SK-N-SH (cell line): ENCODE measurements at regions not wholly inside any gene's neighbourhood (a gene's known extent, or its start where the extent isn't known, plus 50 kb on each side); places are given as distances from the start of the nearest gene placed in this dataset.

ENCODE experiments used
- CTCF ChIA-PET: fragments of 300-600, 350-600 bp; formaldehyde crosslinking; extraction: SDS; loops from one replicate; lab custom pipeline; 2021; lab: Yijun Ruan, JAX
- POLR2A ChIA-PET: fragments of 350-600 bp; sonication (Branson Sonifier 250); formaldehyde crosslinking; extraction: SDS; loops from one replicate; lab custom pipeline; 2020; ENCODE audit warnings: antibody characterized with exemption, inconsistent platforms; lab: Yijun Ruan, JAX
- DNase-seq: peaks from one replicate; pipeline ENCODE4 v3.0.0; 2012
- H2AFZ ChIP-seq: fragments of 200-600 bp; sonication (generic); 2 replicates; pipeline ENCODE4 v1.8.1; 2016; ENCODE audit warnings: antibody characterized with exemption, mild to moderate bottlenecking, low read depth
- H3F3A ChIP-seq: fragments of 200-600 bp; sonication (generic); replicated peaks from 2 replicates; pipeline ENCODE3; 2016; ENCODE audit warnings: antibody characterized with exemption, mild to moderate bottlenecking; ENCODE audit not compliant: insufficient read depth
- H3K27ac ChIP-seq, 2 experiments: fragments of 200-500 bp in 1 of 2; fragments of 200-600 bp in 1 of 2; sonication (Bioruptor generic) in 1 of 2; sonication (generic), shearing (Covaris generic) in 1 of 2; 2 replicates each; pipeline versions ENCODE4 v1.5.1 to v1.6.1; 2014 to 2016; ENCODE audit warnings: low read depth in 2 of 2, inconsistent platforms in 1 of 2, low read length in 1 of 2, mild to moderate bottlenecking in 1 of 2, mixed read lengths in 1 of 2
- H3K27me3 ChIP-seq: fragments of 200-600 bp; sonication (generic), shearing (Covaris generic); 2 replicates; pipeline ENCODE4 v1.6.1; 2016; ENCODE audit warnings: mixed run types; ENCODE audit not compliant: insufficient read depth
- H3K36me3 ChIP-seq, 2 experiments: fragments of 200-500 bp in 1 of 2; fragments of 200-600 bp in 1 of 2; sonication (Bioruptor generic) in 1 of 2; sonication (generic) in 1 of 2; replicated peaks in 1 of 2; 2 replicates each; pipeline versions ENCODE3 to v1.5.1; 2014 to 2016; ENCODE audit warnings: low read length in 1 of 2, mild to moderate bottlenecking in 1 of 2; ENCODE audit not compliant: insufficient read depth in 2 of 2, control insufficient read depth in 1 of 2
- H3K4me1 ChIP-seq, 2 experiments: fragments of 200-500 bp in 1 of 2; fragments of 200-600 bp in 1 of 2; sonication (Bioruptor generic) in 1 of 2; sonication (generic), shearing (Covaris generic) in 1 of 2; 2 replicates each; pipeline versions ENCODE4 v1.5.1 to v1.6.1; 2014 to 2016; ENCODE audit warnings: low read depth in 1 of 2, low read length in 1 of 2, mixed run types in 1 of 2; ENCODE audit not compliant: insufficient read depth in 2 of 2, control insufficient read depth in 1 of 2
- H3K4me2 ChIP-seq: fragments of 200-600 bp; sonication (generic), shearing (Covaris generic); 2 replicates; pipeline ENCODE4 v1.6.1; 2017; ENCODE audit warnings: mixed run types
- H3K4me3 ChIP-seq, 2 experiments: fragments of 200-500 bp in 1 of 2; fragments of 200-600 bp in 1 of 2; sonication (Bioruptor generic) in 1 of 2; sonication (generic), shearing (Covaris generic) in 1 of 2; 2 replicates each; pipeline versions ENCODE4 v1.5.1 to v1.8.1; 2014 to 2016; ENCODE audit warnings: low read depth in 2 of 2, inconsistent platforms in 1 of 2, low read length in 1 of 2, mild to moderate bottlenecking in 1 of 2, mixed read lengths in 1 of 2, moderate library complexity in 1 of 2
- H3K79me2 ChIP-seq: fragments of 200-600 bp; sonication (generic); 2 replicates; pipeline ENCODE4 v1.8.1; 2017; ENCODE audit warnings: mild to moderate bottlenecking; ENCODE audit not compliant: insufficient read depth
- H3K9ac ChIP-seq: fragments of 200-600 bp; sonication (generic); 2 replicates; pipeline ENCODE4 v1.6.1; 2017; ENCODE audit warnings: mixed run types
- H3K9me2 ChIP-seq: fragments of 200-600 bp; sonication (generic); 2 replicates; pipeline ENCODE4 v1.6.1; 2017; ENCODE audit warnings: mixed run types
- H3K9me3 ChIP-seq: fragments of 200-600 bp; sonication (generic); 2 replicates; pipeline ENCODE4 v1.6.1; 2017; ENCODE audit warnings: mixed run types, mild to moderate bottlenecking, moderate library complexity
- H4K20me1 ChIP-seq: fragments of 200-600 bp; sonication (generic); 2 replicates; pipeline ENCODE4 v1.6.1; 2017; ENCODE audit warnings: mild to moderate bottlenecking, mixed run types; ENCODE audit not compliant: insufficient read depth
- CTCF ChIP-seq: fragments of 200-600 bp; sonication (generic); IDR thresholded peaks from 2 replicates; pipeline ENCODE4 v1.6.1; 2017; ENCODE audit warnings: antibody characterized with exemption, mild to moderate bottlenecking, moderate library complexity
- ELF1 ChIP-seq: IDR thresholded peaks from 2 replicates; pipeline ENCODE4 v1.4.0; 2012
- EP300 ChIP-seq, 2 experiments: IDR thresholded peaks; 2 replicates each; pipeline versions ENCODE4 v1.4.0 to v1.6.1; 2012; ENCODE audit warnings: borderline replicate concordance in 1 of 2, low read depth in 1 of 2, low read length in 1 of 2
- FOSL2 ChIP-seq: IDR thresholded peaks from 2 replicates; pipeline ENCODE4 v1.4.0; 2012; ENCODE audit warnings: low read depth, mild to moderate bottlenecking, moderate library complexity, borderline replicate concordance
- FOXJ3 ChIP-seq: sonication (generic); formaldehyde crosslinking; IDR thresholded peaks from 2 replicates; pipeline ENCODE4 v1.5.1; 2020; ENCODE audit warnings: mild to moderate bottlenecking, missing genetic modification reagents
- GABPA ChIP-seq: IDR thresholded peaks from 2 replicates; pipeline ENCODE4 v1.4.0; 2012; ENCODE audit warnings: low read depth, mild to moderate bottlenecking
- IRF3 ChIP-seq: fragments of 150-350 bp; IDR thresholded peaks from 2 replicates; pipeline ENCODE4 v1.6.1; 2016; ENCODE audit warnings: mild to moderate bottlenecking, low read depth, low read length
- MAX ChIP-seq: IDR thresholded peaks from 2 replicates; pipeline ENCODE4 v1.4.0; 2012; ENCODE audit warnings: low read depth
- MEF2A ChIP-seq: IDR thresholded peaks from 2 replicates; pipeline ENCODE4 v1.4.0; 2012; ENCODE audit warnings: low read depth, borderline replicate concordance
- MXI1 ChIP-seq: IDR thresholded peaks from 2 replicates; pipeline ENCODE4 v1.6.1; 2012; ENCODE audit warnings: mild to moderate bottlenecking, low read depth, low read length, improper control_type of control experiment
- NFIC ChIP-seq: IDR thresholded peaks from 2 replicates; pipeline ENCODE4 v1.4.0; 2012; ENCODE audit warnings: borderline replicate concordance
- NRF1 ChIP-seq: IDR thresholded peaks from 2 replicates; pipeline ENCODE4 v1.6.1; 2012; ENCODE audit warnings: low read depth, mild to moderate bottlenecking, low read length
- PBX3 ChIP-seq: IDR thresholded peaks from 2 replicates; pipeline ENCODE4; 2012
- RCOR1 ChIP-seq: fragments of 150-350 bp; IDR thresholded peaks from 2 replicates; pipeline ENCODE4 v1.6.1; 2017; ENCODE audit warnings: antibody characterized with exemption, low read length
- RFX5 ChIP-seq: IDR thresholded peaks from 2 replicates; pipeline ENCODE4 v1.6.1; 2012; ENCODE audit warnings: mild to moderate bottlenecking, improper control_type of control experiment, low read length
- TAF1 ChIP-seq: IDR thresholded peaks from 2 replicates; pipeline ENCODE4 v1.6.1; 2012; ENCODE audit warnings: low read depth, mild to moderate bottlenecking, low read length, moderate library complexity, borderline replicate concordance
- TCF12 ChIP-seq: IDR thresholded peaks from 2 replicates; pipeline ENCODE4 v1.4.0; 2012
- USF1 ChIP-seq: IDR thresholded peaks from 2 replicates; pipeline ENCODE4 v1.4.0; 2012; ENCODE audit warnings: low read depth, borderline replicate concordance
- USF2 ChIP-seq: fragments of 150-350 bp; IDR thresholded peaks from 2 replicates; pipeline ENCODE4 v1.6.1; 2017; ENCODE audit warnings: antibody characterized with exemption, low read length, low read depth, borderline replicate concordance
- YY1 ChIP-seq: IDR thresholded peaks from 2 replicates; pipeline ENCODE4 v1.4.0; 2012; ENCODE audit warnings: low read depth, mild to moderate bottlenecking
- WGBS: methylation state at CpG from one replicate; pipeline ENCODE4 v1.1.6; 2017; ENCODE audit warnings: low lambda C conversion rate; 5-methylcytosine and 5-hydroxymethylcytosine counted together

GRCh38 chr13:43990021-43990420 lies 110.3 kb downstream of the LACC1 start:
- H3F3A ChIP-seq, result no peaks in the 10 kb centered on the region
- H3K27me3 ChIP-seq, result no peaks in the 10 kb centered on the region; the same call in 1 of the 2 replicates
- H3K4me1 ChIP-seq, result no peaks in the 10 kb centered on the region; a peak in 1 of 4 replicates
- H3K9ac ChIP-seq, result no peak overlapping the region
- H3K4me3 ChIP-seq, result no peak overlapping the region
- H3K9me2 ChIP-seq, result no peaks in the 10 kb centered on the region
- CTCF ChIA-PET, result interaction anchor here (1.0 kb wide), 1 partner anchor 39 kb away, joined by 3 read pairs; no protein-coding TSS in a partner anchor
- H3K36me3 ChIP-seq, result no peaks in the 10 kb centered on the region
- H3K79me2 ChIP-seq, result no peaks in the 10 kb centered on the region
- no peak overlapping the region for H3K27ac ChIP-seq
- no peaks in the 10 kb centered on the region for H4K20me1 ChIP-seq
- WGBS, result 83% methylated on average over 4 of the region's 5 CpGs
- TF ChIP-seq RFX5 (no peak), RCOR1 (no peak), FOXJ3 (CRISPR knock-in tag) (no peak), IRF3 (no peak), MAX (no peak), TCF12 (no peak), YY1 (no peak), CTCF (no peak), USF2 (no peak), GABPA (no peak), FOSL2 (no peak), NFIC (no peak), TAF1 (no peak), NRF1 (no peak), EP300 (IDR thresholded peaks at IDR 0.05; ENCODE audit: borderline replicate concordance in 1 of 2, low read depth in 1 of 2, low read length in 1 of 2) (no peak), MEF2A (no peak), MXI1 (no peak), PBX3 (no peak), ELF1 (no peak), USF1 (no peak)
- POLR2A ChIA-PET, result no interaction called here
- no peaks in the 10 kb centered on the region for H3K9me3 ChIP-seq
- DNase-seq, result no peak
- no peak overlapping the region for H3K4me2 ChIP-seq
- no peak overlapping the region for H2AFZ ChIP-seq
